ENCODE measurements at regions not wholly inside any gene's neighbourhood (a gene's known extent, or its start where the extent isn't known, plus 50 kb on each side); places are given as distances from the start of the nearest gene placed in this dataset.

DNA sequence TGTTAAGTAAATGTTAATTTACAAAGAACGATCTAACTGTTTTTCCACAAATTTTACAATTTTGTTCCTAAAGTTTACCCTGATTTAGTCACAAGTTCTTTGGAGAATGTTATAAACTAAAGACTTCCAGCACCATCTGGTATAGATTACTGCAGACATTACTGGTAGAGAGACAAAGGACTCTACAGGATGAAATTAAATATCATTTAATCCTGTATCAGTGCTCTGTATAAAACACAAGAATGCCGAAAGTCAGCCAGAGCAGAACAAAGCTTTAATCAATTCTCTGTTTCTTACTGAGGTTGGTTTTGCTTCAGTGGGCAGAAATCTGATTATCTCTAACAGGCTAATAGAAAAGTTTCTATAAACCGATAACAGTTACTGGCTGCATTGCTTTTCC lies 763.6 kb downstream of the TENT5A start:
- TF ChIP-seq SP1 (IDR thresholded peaks at IDR 0.05; ENCODE audit: low read depth) (no peak), EZH2 (IDR thresholded peaks at IDR 0.05) (no peak), POLR2A (IDR thresholded peaks at IDR 0.05; ENCODE audit: borderline replicate concordance, extremely low read depth, insufficient read depth, insufficient read length) (no peak), ZFX (IDR thresholded peaks at IDR 0.05) (no peak), JUND (IDR thresholded peaks at IDR 0.05) (no peak), POLR2AphosphoS5 (IDR thresholded peaks at IDR 0.05; ENCODE audit: low read depth, low read length) (no peak)
- TF ChIP-seq, protein P1, sequence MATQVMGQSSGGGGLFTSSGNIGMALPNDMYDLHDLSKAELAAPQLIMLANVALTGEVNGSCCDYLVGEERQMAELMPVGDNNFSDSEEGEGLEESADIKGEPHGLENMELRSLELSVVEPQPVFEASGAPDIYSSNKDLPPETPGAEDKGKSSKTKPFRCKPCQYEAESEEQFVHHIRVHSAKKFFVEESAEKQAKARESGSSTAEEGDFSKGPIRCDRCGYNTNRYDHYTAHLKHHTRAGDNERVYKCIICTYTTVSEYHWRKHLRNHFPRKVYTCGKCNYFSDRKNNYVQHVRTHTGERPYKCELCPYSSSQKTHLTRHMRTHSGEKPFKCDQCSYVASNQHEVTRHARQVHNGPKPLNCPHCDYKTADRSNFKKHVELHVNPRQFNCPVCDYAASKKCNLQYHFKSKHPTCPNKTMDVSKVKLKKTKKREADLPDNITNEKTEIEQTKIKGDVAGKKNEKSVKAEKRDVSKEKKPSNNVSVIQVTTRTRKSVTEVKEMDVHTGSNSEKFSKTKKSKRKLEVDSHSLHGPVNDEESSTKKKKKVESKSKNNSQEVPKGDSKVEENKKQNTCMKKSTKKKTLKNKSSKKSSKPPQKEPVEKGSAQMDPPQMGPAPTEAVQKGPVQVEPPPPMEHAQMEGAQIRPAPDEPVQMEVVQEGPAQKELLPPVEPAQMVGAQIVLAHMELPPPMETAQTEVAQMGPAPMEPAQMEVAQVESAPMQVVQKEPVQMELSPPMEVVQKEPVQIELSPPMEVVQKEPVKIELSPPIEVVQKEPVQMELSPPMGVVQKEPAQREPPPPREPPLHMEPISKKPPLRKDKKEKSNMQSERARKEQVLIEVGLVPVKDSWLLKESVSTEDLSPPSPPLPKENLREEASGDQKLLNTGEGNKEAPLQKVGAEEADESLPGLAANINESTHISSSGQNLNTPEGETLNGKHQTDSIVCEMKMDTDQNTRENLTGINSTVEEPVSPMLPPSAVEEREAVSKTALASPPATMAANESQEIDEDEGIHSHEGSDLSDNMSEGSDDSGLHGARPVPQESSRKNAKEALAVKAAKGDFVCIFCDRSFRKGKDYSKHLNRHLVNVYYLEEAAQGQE (IDR thresholded peaks at IDR 0.05; ENCODE audit: low read depth) = no peak
- TF ChIP-seq, protein P2, sequence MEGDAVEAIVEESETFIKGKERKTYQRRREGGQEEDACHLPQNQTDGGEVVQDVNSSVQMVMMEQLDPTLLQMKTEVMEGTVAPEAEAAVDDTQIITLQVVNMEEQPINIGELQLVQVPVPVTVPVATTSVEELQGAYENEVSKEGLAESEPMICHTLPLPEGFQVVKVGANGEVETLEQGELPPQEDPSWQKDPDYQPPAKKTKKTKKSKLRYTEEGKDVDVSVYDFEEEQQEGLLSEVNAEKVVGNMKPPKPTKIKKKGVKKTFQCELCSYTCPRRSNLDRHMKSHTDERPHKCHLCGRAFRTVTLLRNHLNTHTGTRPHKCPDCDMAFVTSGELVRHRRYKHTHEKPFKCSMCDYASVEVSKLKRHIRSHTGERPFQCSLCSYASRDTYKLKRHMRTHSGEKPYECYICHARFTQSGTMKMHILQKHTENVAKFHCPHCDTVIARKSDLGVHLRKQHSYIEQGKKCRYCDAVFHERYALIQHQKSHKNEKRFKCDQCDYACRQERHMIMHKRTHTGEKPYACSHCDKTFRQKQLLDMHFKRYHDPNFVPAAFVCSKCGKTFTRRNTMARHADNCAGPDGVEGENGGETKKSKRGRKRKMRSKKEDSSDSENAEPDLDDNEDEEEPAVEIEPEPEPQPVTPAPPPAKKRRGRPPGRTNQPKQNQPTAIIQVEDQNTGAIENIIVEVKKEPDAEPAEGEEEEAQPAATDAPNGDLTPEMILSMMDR (IDR thresholded peaks at IDR 0.05 in 2 of 3, conservative IDR thresholded peaks at IDR 0.05 in 1 of 3; ENCODE audit: borderline replicate concordance in 1 of 3, insufficient read depth in 1 of 3, low read depth in 2 of 3, low read length in 2 of 3) = no peak
